D721Med (cell line): ENCODE measurements at regions not wholly inside any gene's neighbourhood (a gene's known extent, or its start where the extent isn't known, plus 50 kb on each side); places are given as distances from the start of the nearest gene placed in this dataset.
"Not testable (repeated sequence)": the region's sequence is repeated elsewhere in the genome, so short reads cannot be mapped to it uniquely, and the experiment has no call there.

Source experiments
- DNase-seq: peaks from one replicate; pipeline ENCODE4 v3.0.0; 2011; ENCODE audit warnings: low spot score; ENCODE audit not compliant: insufficient read length
- FAIRE-seq: peaks from 2 replicates; lab custom pipeline; 2011; peaks lifted over from hg19 to GRCh38; lab: Jason Lieb, UNC
- CTCF ChIP-seq: IDR thresholded peaks from 2 replicates; pipeline ENCODE4 v1.5.1; 2012; ENCODE audit warnings: mild to moderate bottlenecking, control low read depth; ENCODE audit not compliant: insufficient read depth; ENCODE audit errors: missing control alignments

- FAIRE-seq = no peak
- no peak for TF ChIP-seq CTCF
- no peak for DNase-seq
Observed at GRCh38 chr7:138338361-138338760, 121.7 kb upstream of the TRIM24 start.

GRCh38 chr7:138339229-138339628 is 120.8 kb upstream of the TRIM24 start:
- not testable (repeated sequence) for DNase-seq, FAIRE-seq

GRCh38 chr7:138342990-138343389 is 117.1 kb upstream of the TRIM24 start:
- no peak for FAIRE-seq
- DNase-seq = no peak
- no peak for TF ChIP-seq CTCF

- FAIRE-seq = no peak
- DNase-seq = no peak
- TF ChIP-seq CTCF = no peak
Observed at GRCh38 chr7:138345567-138345966, 114.5 kb upstream of the TRIM24 start.

DNA sequence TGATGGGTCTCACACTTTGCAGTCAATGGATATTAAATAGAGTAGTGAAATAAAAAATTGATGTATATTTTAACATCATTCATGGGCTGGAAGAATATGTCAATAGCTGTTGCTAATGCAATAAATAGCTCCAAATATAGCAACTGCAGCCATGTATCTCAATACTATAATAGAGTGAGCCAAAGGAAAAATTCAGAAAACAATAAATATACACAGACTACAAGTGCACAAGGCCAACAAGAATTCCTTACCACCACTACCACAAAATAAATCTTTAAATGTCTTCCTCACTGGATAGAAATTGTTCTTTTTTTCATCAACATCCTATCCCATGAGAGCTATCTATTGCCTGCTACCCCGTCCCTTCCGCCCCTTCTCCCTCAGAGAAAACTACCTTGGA is 113.1 kb upstream of the TRIM24 start:
- no peak for TF ChIP-seq CTCF
- DNase-seq = no peak
- no peak for FAIRE-seq

GRCh38 chr7:138349841-138350700 is 110.0 kb upstream of the TRIM24 start:
- FAIRE-seq = no peak
- no peak for TF ChIP-seq CTCF
- DNase-seq = no peak

DNA sequence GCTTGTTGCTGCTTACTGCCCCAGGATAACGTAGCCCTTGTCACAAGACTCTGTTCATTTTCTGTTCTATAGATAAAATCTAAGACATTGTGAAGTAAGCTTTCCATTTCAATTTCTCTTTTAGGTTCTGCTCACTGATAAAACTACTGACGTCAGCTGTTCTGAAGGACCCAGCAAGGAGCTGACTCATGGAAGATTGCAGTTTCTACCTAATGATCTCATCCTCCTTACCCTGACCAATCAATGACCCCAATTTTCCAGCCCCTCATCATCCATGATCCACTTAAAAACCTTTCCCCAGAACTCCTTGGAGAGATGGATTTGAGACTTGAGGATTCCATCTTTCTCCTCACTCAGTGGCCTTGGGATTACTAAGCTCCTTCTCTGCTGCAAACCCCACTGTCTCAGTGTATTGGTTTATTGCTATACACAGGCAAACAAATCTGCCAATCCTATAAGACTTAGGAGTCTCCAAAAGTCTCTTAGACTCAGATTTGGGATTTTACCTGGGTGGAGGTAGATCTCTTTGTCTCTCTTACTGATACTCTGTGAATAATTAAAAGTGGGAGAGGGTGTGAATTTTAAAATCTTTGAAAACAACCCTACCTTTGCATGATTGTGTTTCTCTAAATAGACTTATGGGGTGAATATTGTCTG is 109.2 kb upstream of the TRIM24 start:
- no peak for DNase-seq
- TF ChIP-seq CTCF = no peak
- no peak for FAIRE-seq
